ENCODE measurements at regions not wholly inside any gene's neighbourhood (a gene's known extent, or its start where the extent isn't known, plus 50 kb on each side); places are given as distances from the start of the nearest gene placed in this dataset.

- no peak for DNase-seq (ENCODE audit: unreplicated experiment)
- H3K4me3 Mint-ChIP-seq (ENCODE audit: unreplicated experiment): no peak overlapping the region
- no peak for TF ChIP-seq CTCF (IDR thresholded peaks at IDR 0.05; ENCODE audit: unreplicated experiment)
- no TSS peak for BruUV-seq (replicated peaks)
- no peak overlapping the region for H3K27ac Mint-ChIP-seq (ENCODE audit: low read depth, unreplicated experiment)
- ChIA-PET CTCF (interaction anchor here (1.2 kb wide), 1 partner anchor 15 kb away, joined by 3 read pairs; no protein-coding TSS in a partner anchor), POLR2A (interaction anchor here (0.6 kb wide), 1 partner anchor 526 kb away, joined by 3 read pairs; no protein-coding TSS in a partner anchor)
- H3K36me3 Mint-ChIP-seq (ENCODE audit: insufficient read depth, unreplicated experiment): no peaks in the 10 kb centered on the region
- intact Hi-C loops (cut with micrococcal nuclease): no loop called here
- no peaks in the 10 kb centered on the region for H3K9me3 Mint-ChIP-seq (ENCODE audit: unreplicated experiment)
- no peaks in the 10 kb centered on the region for H3K27me3 Mint-ChIP-seq (ENCODE audit: insufficient read depth, unreplicated experiment)
- peaks cover 4% of the 10 kb centered on the region for H3K4me1 Mint-ChIP-seq (ENCODE audit: insufficient read depth, unreplicated experiment)
These were observed 76.9 kb upstream of the RALGPS2 start for GRCh38 chr1:178648151-178648550.

GRCh38 chr1:178649582-178650350, 75.3 kb upstream of the RALGPS2 start:
- no peak for TF ChIP-seq CTCF (IDR thresholded peaks at IDR 0.05; ENCODE audit: unreplicated experiment)
- H3K4me1 Mint-ChIP-seq (ENCODE audit: insufficient read depth, unreplicated experiment): peaks cover 7% of the 10 kb centered on the region
- no peaks in the 10 kb centered on the region for H3K36me3 Mint-ChIP-seq (ENCODE audit: insufficient read depth, unreplicated experiment)
- H3K4me3 Mint-ChIP-seq (ENCODE audit: unreplicated experiment): no peak overlapping the region
- intact Hi-C loops (cut with micrococcal nuclease): no loop called here
- no TSS peak for BruUV-seq (replicated peaks)
- CTCF ChIA-PET: interaction anchor here (0.5 to 0.9 kb wide), 5 partner anchors 11 to 965 kb away, joined by 3 to 4 read pairs (median 3); no protein-coding TSS in a partner anchor
- H3K9me3 Mint-ChIP-seq (ENCODE audit: unreplicated experiment): no peaks in the 10 kb centered on the region
- no peaks in the 10 kb centered on the region for H3K27me3 Mint-ChIP-seq (ENCODE audit: insufficient read depth, unreplicated experiment)
- DNase-seq (ENCODE audit: unreplicated experiment): no peak
- H3K27ac Mint-ChIP-seq (ENCODE audit: low read depth, unreplicated experiment): no peak overlapping the region
- POLR2A ChIA-PET: interaction anchor here (0.7 kb wide), 1 partner anchor 75 kb away, joined by 3 read pairs; the partner anchor contains the start of gene RALGPS2

GRCh38 chr1:178650934-178651511, 74.0 kb upstream of the RALGPS2 start:
- POLR2A ChIA-PET: interaction anchor here (0.7 to 1.3 kb wide), 2 partner anchors 8 to 22 kb away, joined by 3 to 5 read pairs; no protein-coding TSS in a partner anchor
- Mint-ChIP-seq H3K36me3 (ENCODE audit: insufficient read depth, unreplicated experiment) (no peaks in the 10 kb centered on the region), H3K9me3 (ENCODE audit: unreplicated experiment) (no peaks in the 10 kb centered on the region), H3K27me3 (ENCODE audit: insufficient read depth, unreplicated experiment) (no peaks in the 10 kb centered on the region), H3K27ac (ENCODE audit: low read depth, unreplicated experiment) (no peak overlapping the region), H3K4me1 (ENCODE audit: insufficient read depth, unreplicated experiment) (peaks cover 11% of the 10 kb centered on the region), H3K4me3 (ENCODE audit: unreplicated experiment) (no peak overlapping the region)
- no peak for TF ChIP-seq CTCF (IDR thresholded peaks at IDR 0.05; ENCODE audit: unreplicated experiment)
- no peak for DNase-seq (ENCODE audit: unreplicated experiment)
- no TSS peak for BruUV-seq (replicated peaks)
- CTCF ChIA-PET: interaction anchor here (1.0 kb wide), 1 partner anchor 37 kb away, joined by 4 read pairs; no protein-coding TSS in a partner anchor
- intact Hi-C loops (cut with micrococcal nuclease): no loop called here

- Mint-ChIP-seq H3K9me3 (ENCODE audit: unreplicated experiment) (no peaks in the 10 kb centered on the region), H3K4me3 (ENCODE audit: unreplicated experiment) (no peak overlapping the region), H3K36me3 (ENCODE audit: insufficient read depth, unreplicated experiment) (no peaks in the 10 kb centered on the region), H3K27me3 (ENCODE audit: insufficient read depth, unreplicated experiment) (no peaks in the 10 kb centered on the region), H3K4me1 (ENCODE audit: insufficient read depth, unreplicated experiment) (peaks cover 13% of the 10 kb centered on the region), H3K27ac (ENCODE audit: low read depth, unreplicated experiment) (no peak overlapping the region)
- no TSS peak for BruUV-seq (replicated peaks)
- ChIA-PET CTCF (interaction anchor here (1.0 to 1.3 kb wide), 4 partner anchors 12 to 123 kb away, joined by 4 to 8 read pairs (median 4); no protein-coding TSS in a partner anchor), POLR2A (interaction anchor here (0.9 to 1.3 kb wide), 4 partner anchors 9 to 75 kb away, joined by 3 to 5 read pairs (median 3); no protein-coding TSS in a partner anchor)
- intact Hi-C loops (cut with micrococcal nuclease): no loop called here
- TF ChIP-seq CTCF (IDR thresholded peaks at IDR 0.05; ENCODE audit: unreplicated experiment): no peak
- no peak for DNase-seq (ENCODE audit: unreplicated experiment)
These were observed 73.3 kb upstream of the RALGPS2 start for GRCh38 chr1:178651742-178652141.
